ENCODE measurements at regions not wholly inside any gene's neighbourhood (a gene's known extent, or its start where the extent isn't known, plus 50 kb on each side); places are given as distances from the start of the nearest gene placed in this dataset.
"Not testable (repeated sequence)": the region's sequence is repeated elsewhere in the genome, so short reads cannot be mapped to it uniquely, and the experiment has no call there.

- no peak for DNase-seq
These were observed 149.9 kb upstream of the FUT9 start for GRCh38 chr6:95865857-95866256.

GRCh38 chr6:95866732-95867131, 149.0 kb upstream of the FUT9 start:
- DNase-seq: peak in 3 of 56 donors; percentile 1 to 3 (median 1)

- no peak for DNase-seq
These were observed 148.6 kb upstream of the FUT9 start for GRCh38 chr6:95867205-95867604.

GRCh38 chr6:95877480-95877879, 138.3 kb upstream of the FUT9 start:
- DNase-seq: no peak

GRCh38 chr6:95879856-95880255, 135.9 kb upstream of the FUT9 start:
- no peak for DNase-seq

GRCh38 chr6:95882371-95882770, 133.4 kb upstream of the FUT9 start:
- DNase-seq: no peak

GRCh38 chr6:95888711-95889110, 127.1 kb upstream of the FUT9 start:
- not testable (repeated sequence) for DNase-seq

- no peak for DNase-seq
These were observed 110.6 kb upstream of the FUT9 start for GRCh38 chr6:95905132-95905531.

- no peak for DNase-seq
These were observed 98.7 kb upstream of the FUT9 start for GRCh38 chr6:95917034-95917433.

- no peak for DNase-seq
These were observed 92.3 kb upstream of the FUT9 start for GRCh38 chr6:95923518-95923917.

GRCh38 chr6:95935736-95936135, 80.0 kb upstream of the FUT9 start:
- peak in 4 of 56 donors; percentile 1 to 19 (median 1) for DNase-seq

- DNase-seq: no peak
These were observed 68.9 kb upstream of the FUT9 start for GRCh38 chr6:95946906-95947305.

- no peak for DNase-seq
These were observed 67.5 kb upstream of the FUT9 start for GRCh38 chr6:95948324-95948723.

GRCh38 chr6:95949985-95950384, 65.8 kb upstream of the FUT9 start:
- no peak for DNase-seq

- DNase-seq: no peak
These were observed 57.1 kb upstream of the FUT9 start for GRCh38 chr6:95958686-95959085.

GRCh38 chr6:95959261-95959660, 56.5 kb upstream of the FUT9 start:
- DNase-seq: peak in 17 of 56 donors; percentile 2 to 58 (median 11)

Measured in nucleus accumbens (tissue), 56 donors.